Esophagus (tissue), 2 donors: ENCODE measurements at regions not wholly inside any gene's neighbourhood (a gene's known extent, or its start where the extent isn't known, plus 50 kb on each side); places are given as distances from the start of the nearest gene placed in this dataset.

ENCODE experiments used
- H3K27ac ChIP-seq, 2 donors: one replicate each; pipeline ENCODE4 v1.5.1; 2013; ENCODE audit warnings: low read depth in 2 of 2, mild to moderate bottlenecking in 2 of 2, inconsistent platforms in 1 of 2, low read length in 1 of 2, moderate library complexity in 1 of 2
- H3K27me3 ChIP-seq, 2 donors: one replicate each; pipeline ENCODE4 v1.6.1; 2013; ENCODE audit warnings: low read length in 2 of 2, control low read depth in 1 of 2, mild to moderate bottlenecking in 1 of 2; ENCODE audit not compliant: insufficient read depth in 2 of 2, control insufficient read depth in 1 of 2
- H3K36me3 ChIP-seq, 2 donors: one replicate each; pipeline ENCODE4 v1.6.1; 2013; ENCODE audit warnings: low read length in 1 of 2; ENCODE audit not compliant: control insufficient read depth in 2 of 2, insufficient read depth in 2 of 2
- H3K4me1 ChIP-seq, 2 donors: one replicate each; pipeline ENCODE4 v1.6.1; 2013; ENCODE audit warnings: low read length in 1 of 2; ENCODE audit not compliant: control insufficient read depth in 2 of 2, insufficient read depth in 2 of 2
- H3K4me3 ChIP-seq, 2 donors: one replicate each; pipeline ENCODE4 v1.5.1; 2013; ENCODE audit warnings: low read length in 2 of 2, mild to moderate bottlenecking in 2 of 2, low read depth in 1 of 2, moderate library complexity in 1 of 2
- H3K9me3 ChIP-seq, 2 donors: one replicate each; pipeline ENCODE4 v1.6.1; 2013; ENCODE audit warnings: mild to moderate bottlenecking in 2 of 2, low read depth in 1 of 2, low read length in 1 of 2, moderate library complexity in 1 of 2; ENCODE audit not compliant: control insufficient read depth in 2 of 2, insufficient read depth in 1 of 2
- WGBS, 2 donors: extraction: QIAGEN DNeasy Blood & Tissue Kit; methylation state at CpG; one replicate each; pipeline ENCODE4 v1.1.7; 2013; 5-methylcytosine and 5-hydroxymethylcytosine counted together
- donor health status: healthy with polysubstance abuse.
- donor health status: Bipolar disorder and iron deficiency.

DNA sequence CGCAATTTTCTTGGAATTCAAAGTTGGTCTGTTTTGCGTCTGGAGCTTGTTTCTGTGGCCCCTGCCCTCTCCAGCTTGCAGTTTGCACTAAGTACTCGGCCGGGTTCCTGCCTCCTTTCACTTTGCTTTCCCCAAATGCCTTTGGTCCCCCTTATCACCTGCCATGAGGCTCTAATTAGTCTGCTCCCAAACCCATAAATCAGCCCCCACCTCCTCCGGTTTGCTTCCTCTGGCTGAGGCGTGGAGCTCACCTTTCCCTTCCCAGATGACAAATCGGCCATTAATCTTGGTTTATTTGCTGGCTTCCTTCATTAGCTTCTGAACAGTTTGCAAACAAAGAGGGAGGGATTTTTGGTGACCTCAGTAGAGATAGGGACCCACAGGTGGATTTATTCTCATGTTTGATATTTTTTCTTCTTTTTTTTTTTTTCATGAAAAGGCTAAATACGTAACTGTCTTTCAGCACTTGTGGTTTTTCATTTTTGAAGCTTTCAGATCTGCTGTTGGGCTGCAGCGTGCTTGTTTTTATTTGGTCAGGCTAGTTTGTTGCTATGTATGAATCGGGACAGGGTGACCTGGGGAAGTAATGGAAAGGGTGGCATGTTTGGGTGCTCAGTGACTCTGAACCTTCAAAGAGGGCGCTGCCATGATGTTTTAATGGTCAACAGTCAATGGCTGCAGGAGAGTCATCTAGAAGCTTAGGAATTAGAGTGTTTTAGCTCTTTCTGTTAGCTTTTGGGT lies 121.7 kb upstream of the JAG1 start:
- WGBS, 2 donors, result 64 to 79% methylated on average over 11 of the region's 11 CpGs
- Histone ChIP-seq H3K36me3 (no peaks in the 10 kb centered on the region), H3K4me1 (peaks cover 3 to 11% of the 10 kb centered on the region in 2 donors), H3K27ac (no peak overlapping the region), H3K4me3 (no peak overlapping the region), H3K27me3 (no peaks in the 10 kb centered on the region), H3K9me3 (no peaks in the 10 kb centered on the region)

DNA sequence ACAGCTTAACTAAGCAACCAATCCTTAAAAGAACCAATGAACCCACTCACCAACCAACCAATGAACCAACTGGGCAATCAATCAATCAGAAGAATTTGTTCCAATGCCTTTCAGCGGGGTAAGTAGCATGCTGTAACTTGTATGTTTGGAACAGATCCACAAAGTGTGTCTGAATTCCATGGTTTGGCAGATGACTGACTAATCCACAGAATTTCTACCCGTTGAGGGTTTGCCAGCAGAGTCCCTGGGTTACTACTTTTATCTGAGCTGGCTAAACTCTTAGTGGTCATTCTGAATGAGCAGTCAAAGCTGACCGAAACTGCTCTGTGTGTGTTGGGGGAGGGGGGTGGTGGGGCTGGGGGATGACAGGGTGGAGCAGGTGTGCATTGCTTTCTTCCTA lies 125.0 kb upstream of the JAG1 start:
- WGBS, 2 donors, result 57 to 59% methylated on average over 3 of the region's 3 CpGs

DNA sequence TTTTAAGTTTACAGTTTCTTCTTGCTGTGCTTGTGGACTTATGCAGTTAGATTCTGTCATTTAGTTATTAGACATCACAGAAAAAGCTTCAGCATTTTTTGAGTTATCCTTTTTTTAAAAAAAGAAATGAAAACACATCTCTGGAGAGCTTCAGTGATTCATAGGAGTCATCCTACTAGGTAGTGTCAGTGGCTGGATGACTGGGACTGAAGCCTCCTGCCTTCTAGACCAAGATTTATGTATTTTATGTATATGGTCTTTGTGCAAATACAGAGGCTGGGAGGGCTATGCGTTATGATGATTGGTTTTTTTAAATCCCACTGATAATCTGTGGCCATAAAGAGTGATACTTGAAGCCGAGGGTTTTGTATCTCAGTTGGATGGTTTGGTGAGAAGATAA lies 125.9 kb upstream of the JAG1 start:
- Histone ChIP-seq H3K9me3 (no peaks in the 10 kb centered on the region), H3K36me3 (no peaks in the 10 kb centered on the region), H3K4me3 (no peak overlapping the region), H3K27ac (no peak overlapping the region), H3K27me3 (no peaks in the 10 kb centered on the region), H3K4me1 (peaks cover under 1 to 6% of the 10 kb centered on the region in 2 donors)
- WGBS, 2 donors, result 88 to 91% methylated on average over 2 of the region's 2 CpGs

More for the DNA sequence above, 125.0 kb upstream of the JAG1 start:
- Histone ChIP-seq H3K4me1 (peaks cover 3 to 11% of the 10 kb centered on the region in 2 donors), H3K27me3 (no peaks in the 10 kb centered on the region), H3K36me3 (no peaks in the 10 kb centered on the region), H3K9me3 (no peaks in the 10 kb centered on the region), H3K4me3 (no peak overlapping the region), H3K27ac (peak overlapping the region in 1 of 2 donors; percentile 52)

DNA sequence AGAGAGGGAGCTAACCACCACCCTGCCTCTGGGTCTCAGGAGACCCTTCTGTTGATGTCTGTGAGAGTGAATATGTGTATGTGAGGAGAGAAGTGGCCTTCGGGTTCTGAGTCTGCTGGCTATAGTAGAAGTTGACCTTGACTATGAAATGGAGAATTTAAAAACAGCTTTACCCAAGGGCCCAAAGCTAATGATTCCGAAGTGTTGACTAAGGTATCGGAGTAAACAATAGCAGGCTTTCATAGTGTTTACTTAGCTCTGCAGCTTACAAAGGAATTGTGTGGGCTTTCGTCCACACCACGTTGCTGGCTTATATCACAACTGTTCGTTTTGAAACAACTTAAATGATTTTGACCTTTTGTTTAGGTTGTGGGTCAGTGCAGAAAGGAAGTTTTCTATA lies 126.5 kb upstream of the JAG1 start:
- 65 to 67% methylated on average over 6 of the region's 6 CpGs for WGBS, 2 donors
- no peaks in the 10 kb centered on the region for H3K9me3 ChIP-seq
- H3K4me1 ChIP-seq, result peaks cover 0 to 3% of the 10 kb centered on the region in 2 donors
- H3K4me3 ChIP-seq, result no peak overlapping the region
- H3K36me3 ChIP-seq, result no peaks in the 10 kb centered on the region
- H3K27me3 ChIP-seq, result no peaks in the 10 kb centered on the region
- no peak overlapping the region for H3K27ac ChIP-seq

GRCh38 chr20:10802236-10802635 lies 128.4 kb upstream of the JAG1 start:
- Histone ChIP-seq H3K27me3 (no peaks in the 10 kb centered on the region), H3K4me1 (peaks cover 0 to 2% of the 10 kb centered on the region in 2 donors), H3K36me3 (no peaks in the 10 kb centered on the region), H3K4me3 (no peak overlapping the region), H3K9me3 (no peaks in the 10 kb centered on the region), H3K27ac (no peak overlapping the region)
- WGBS, 2 donors, result 65 to 70% methylated on average over 3 of the region's 3 CpGs

GRCh38 chr20:10805764-10806163 lies 132.0 kb upstream of the JAG1 start:
- Histone ChIP-seq H3K9me3 (no peaks in the 10 kb centered on the region), H3K36me3 (no peaks in the 10 kb centered on the region), H3K4me1 (no peaks in the 10 kb centered on the region), H3K27ac (peak overlapping the region; percentile 31 to 41), H3K4me3 (no peak overlapping the region), H3K27me3 (no peaks in the 10 kb centered on the region)
- 50 to 56% methylated on average over 7 of the region's 7 CpGs for WGBS, 2 donors

DNA sequence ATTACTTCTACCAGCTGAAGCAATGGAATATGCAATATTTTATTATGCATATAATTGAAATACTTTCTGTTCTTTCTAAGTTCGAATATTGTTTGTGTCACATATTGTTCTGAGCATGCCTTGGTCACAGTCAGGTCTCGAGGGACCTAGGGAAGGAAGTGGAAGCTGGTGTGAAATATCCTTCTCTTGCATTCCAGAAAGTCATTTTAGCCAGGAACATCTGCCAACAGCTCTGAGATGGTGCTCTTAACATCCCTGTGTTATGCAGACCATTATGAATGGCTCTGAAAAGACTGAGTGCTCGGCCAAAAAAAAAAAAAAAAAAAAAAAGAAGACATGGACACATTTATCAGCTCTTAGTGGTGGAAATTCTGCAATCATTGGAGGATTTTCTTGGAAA lies 132.7 kb upstream of the JAG1 start:
- no peaks in the 10 kb centered on the region for H3K4me1 ChIP-seq
- H3K27me3 ChIP-seq, result no peaks in the 10 kb centered on the region
- no peak overlapping the region for H3K4me3 ChIP-seq
- H3K36me3 ChIP-seq, result no peaks in the 10 kb centered on the region
- H3K9me3 ChIP-seq, result no peaks in the 10 kb centered on the region
- no peak overlapping the region for H3K27ac ChIP-seq
- 61 to 76% methylated on average over 3 of the region's 3 CpGs for WGBS, 2 donors

DNA sequence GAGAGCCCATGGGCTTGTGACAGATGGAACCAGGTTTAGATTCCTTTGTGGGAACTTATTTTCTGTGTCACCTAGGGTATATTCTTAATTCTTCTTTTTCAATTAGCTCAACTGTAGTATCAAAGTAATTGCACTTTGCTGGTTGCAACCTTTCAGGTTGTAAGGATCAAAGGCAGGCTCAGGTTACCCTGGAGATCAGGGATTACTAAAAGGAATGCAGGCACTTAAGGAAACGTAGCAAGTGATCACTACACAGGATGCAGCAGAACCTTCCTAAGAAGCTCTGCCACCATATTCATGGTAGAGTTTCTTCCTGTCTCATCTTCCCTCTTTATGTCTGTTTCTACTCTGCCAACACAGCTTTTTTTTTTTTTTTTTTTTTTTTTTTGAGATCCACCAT lies 133.2 kb upstream of the JAG1 start:
- H3K9me3 ChIP-seq, result no peaks in the 10 kb centered on the region
- no peak overlapping the region for H3K4me3 ChIP-seq
- no peaks in the 10 kb centered on the region for H3K4me1 ChIP-seq
- H3K36me3 ChIP-seq, result no peaks in the 10 kb centered on the region
- 67 to 75% methylated on average over 1 of the region's 1 CpG for WGBS, 2 donors
- no peak overlapping the region for H3K27ac ChIP-seq
- no peaks in the 10 kb centered on the region for H3K27me3 ChIP-seq

GRCh38 chr20:10812759-10813327 lies 139.0 kb upstream of the JAG1 start:
- 84 to 85% methylated on average over 10 of the region's 10 CpGs for WGBS, 2 donors

DNA sequence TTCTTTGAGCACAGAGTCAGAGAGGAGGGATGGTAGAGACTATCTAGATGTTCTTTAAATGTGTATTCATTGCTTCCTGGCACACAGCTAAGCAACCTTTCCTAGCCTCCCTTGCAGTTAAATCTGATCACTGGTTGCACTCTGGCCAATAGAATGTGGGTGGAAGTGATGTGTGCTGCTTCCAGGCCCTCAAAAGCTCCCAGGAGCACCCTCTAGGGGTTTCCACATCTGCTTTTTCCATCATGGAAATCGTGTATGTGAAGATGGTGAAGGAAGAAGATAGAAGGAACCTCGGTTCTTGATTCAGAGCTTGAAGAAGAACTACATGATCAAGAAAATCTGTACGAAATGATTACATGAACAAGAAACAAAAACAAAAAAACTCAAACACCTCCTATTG lies 149.8 kb upstream of the JAG1 start:
- H3K36me3 ChIP-seq, result no peaks in the 10 kb centered on the region
- H3K27me3 ChIP-seq, result no peaks in the 10 kb centered on the region
- H3K4me3 ChIP-seq, result no peak overlapping the region
- WGBS, 2 donors, result 82 to 87% methylated on average over 3 of the region's 3 CpGs
- H3K4me1 ChIP-seq, result no peaks in the 10 kb centered on the region
- H3K27ac ChIP-seq, result no peak overlapping the region
- no peaks in the 10 kb centered on the region for H3K9me3 ChIP-seq

More at GRCh38 chr20:10812759-10813327, 139.0 kb upstream of the JAG1 start:
- Histone ChIP-seq H3K4me3 (no peak overlapping the region), H3K27me3 (no peaks in the 10 kb centered on the region), H3K9me3 (no peaks in the 10 kb centered on the region), H3K27ac (no peak overlapping the region), H3K4me1 (no peaks in the 10 kb centered on the region), H3K36me3 (no peaks in the 10 kb centered on the region)
